Cardiac fibroblast (primary cell): ENCODE measurements at regions not wholly inside any gene's neighbourhood (a gene's known extent, or its start where the extent isn't known, plus 50 kb on each side); places are given as distances from the start of the nearest gene placed in this dataset.

ENCODE experiments used
- DNase-seq, 2 donors: peaks; one replicate each; pipeline versions ENCODE4 v3.0.0 to v3.0.0-alpha.2; 2010; ENCODE audit warnings: low read depth in 2 of 2
- H3K4me3 ChIP-seq, 2 donors: replicated peaks in 1 of 2; 1 replicate in 1 of 2; 2 replicates in 1 of 2; pipeline ENCODE4 v1.5.1; 2011; ENCODE audit warnings: low read depth in 2 of 2, low read length in 2 of 2, mild to moderate bottlenecking in 2 of 2, moderate library complexity in 1 of 2
- TF ChIP-seq, protein P1 (sequence below): IDR thresholded peaks from one replicate; pipeline ENCODE4 v1.5.1; 2011; ENCODE audit warnings: low read depth, mild to moderate bottlenecking, low read length, inconsistent platforms

DNA sequence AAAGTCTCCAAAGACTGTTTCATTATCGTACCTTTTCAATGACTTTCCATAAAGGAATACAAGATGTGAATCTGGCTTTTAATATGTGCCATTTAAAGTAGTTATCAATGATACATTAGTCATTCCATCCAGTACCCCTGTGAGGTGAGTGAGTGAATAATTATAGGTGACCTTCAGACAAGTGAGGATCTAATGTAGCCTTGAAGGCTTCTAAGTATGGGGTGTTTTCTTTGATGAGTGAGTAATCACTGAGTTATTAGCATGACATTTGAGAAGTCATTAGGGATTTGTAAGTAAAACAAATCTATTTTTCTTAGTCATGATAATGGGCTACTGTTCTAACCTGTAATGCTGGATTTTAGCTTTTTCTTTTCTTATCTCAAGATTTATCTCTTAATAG is 831.4 kb downstream of the ADGRL2 start:
- DNase-seq, result peak in 1 of 2 donors; percentile 36
- H3K4me3 ChIP-seq, result no peak overlapping the region
- TF ChIP-seq, protein P1, sequence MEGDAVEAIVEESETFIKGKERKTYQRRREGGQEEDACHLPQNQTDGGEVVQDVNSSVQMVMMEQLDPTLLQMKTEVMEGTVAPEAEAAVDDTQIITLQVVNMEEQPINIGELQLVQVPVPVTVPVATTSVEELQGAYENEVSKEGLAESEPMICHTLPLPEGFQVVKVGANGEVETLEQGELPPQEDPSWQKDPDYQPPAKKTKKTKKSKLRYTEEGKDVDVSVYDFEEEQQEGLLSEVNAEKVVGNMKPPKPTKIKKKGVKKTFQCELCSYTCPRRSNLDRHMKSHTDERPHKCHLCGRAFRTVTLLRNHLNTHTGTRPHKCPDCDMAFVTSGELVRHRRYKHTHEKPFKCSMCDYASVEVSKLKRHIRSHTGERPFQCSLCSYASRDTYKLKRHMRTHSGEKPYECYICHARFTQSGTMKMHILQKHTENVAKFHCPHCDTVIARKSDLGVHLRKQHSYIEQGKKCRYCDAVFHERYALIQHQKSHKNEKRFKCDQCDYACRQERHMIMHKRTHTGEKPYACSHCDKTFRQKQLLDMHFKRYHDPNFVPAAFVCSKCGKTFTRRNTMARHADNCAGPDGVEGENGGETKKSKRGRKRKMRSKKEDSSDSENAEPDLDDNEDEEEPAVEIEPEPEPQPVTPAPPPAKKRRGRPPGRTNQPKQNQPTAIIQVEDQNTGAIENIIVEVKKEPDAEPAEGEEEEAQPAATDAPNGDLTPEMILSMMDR, result no peak

DNA sequence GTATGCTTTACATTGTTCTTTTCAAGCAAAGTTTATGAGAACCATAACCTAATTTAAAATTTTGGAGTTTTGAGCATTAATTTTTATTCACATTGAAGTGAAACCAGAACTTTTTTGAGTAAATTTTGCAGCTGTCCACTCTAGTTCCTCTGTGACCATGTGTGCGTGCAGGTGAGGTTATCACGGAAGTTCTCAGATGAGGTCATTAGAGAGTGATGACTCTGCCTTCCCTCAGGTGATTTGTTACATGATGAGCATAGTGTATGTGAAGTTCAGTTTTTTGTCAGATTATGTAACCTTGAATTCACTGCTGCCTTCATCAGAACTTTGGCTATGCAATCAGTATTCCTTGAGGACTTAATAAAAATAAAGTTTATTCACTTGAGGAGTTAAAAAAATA is 828.2 kb downstream of the ADGRL2 start:
- TF ChIP-seq, protein P1, result no peak
- no peak for DNase-seq
- no peak overlapping the region for H3K4me3 ChIP-seq

DNA sequence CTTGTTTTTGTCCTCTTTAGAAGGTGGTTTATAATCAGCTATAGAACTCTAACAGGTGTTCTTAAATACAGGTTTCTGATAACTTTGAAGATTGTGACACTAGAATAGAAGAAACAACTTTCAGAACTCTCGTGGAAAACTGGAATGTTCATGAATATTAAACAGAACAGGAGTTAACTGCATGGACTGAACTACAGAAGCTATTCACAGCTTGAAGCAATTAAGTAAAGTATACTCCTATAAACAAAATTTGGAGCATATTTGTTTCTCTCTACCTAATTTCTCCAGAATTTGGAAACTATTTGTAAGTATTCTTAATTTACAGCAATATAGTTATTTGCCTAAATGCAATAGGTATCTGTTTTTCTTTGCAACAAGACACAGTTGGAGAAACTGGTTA is 824.8 kb downstream of the ADGRL2 start:
- no peak for DNase-seq
- TF ChIP-seq, protein P1, result no peak
- H3K4me3 ChIP-seq, result no peak overlapping the region

DNA sequence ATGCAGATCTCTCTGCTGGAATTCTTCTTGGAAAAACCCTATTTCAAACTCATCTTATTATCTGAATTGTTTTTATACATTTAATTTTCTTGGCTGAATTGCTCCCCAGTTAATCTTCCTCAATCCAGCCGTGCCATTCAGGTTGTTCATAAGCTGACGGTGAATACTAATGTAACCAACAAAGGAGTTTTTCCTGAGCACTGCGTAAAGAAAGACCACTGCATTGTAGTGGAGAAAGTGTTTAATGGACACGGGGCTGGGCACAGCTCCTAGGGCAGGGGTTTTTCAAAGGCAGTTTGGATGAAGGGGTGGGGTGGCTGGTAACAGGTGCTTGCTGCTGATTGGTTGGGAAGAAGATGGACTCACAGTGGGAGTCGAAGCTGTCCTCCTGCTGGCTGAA is 820.3 kb downstream of the ADGRL2 start:
- DNase-seq, result no peak
- TF ChIP-seq, protein P1, result no peak
- no peak overlapping the region for H3K4me3 ChIP-seq

DNA sequence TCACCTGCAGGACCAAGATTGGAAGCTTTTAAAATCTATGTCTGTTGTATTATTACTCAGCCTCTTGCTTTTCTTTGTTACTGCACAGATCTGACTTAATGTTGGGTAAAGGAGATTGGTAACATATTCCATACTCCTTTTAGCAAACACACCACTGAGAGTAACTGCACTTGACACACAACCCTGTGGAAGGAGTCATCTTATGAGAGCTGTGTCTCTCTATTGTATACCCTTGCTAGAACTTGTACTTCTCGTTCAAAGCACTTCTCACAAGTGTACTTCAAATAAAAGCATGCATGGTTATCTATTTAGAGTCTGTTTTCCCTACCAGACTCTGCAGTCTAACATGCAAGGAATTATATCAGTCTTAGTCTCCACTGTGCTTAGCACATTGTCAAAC is 813.4 kb downstream of the ADGRL2 start:
- H3K4me3 ChIP-seq, result no peak overlapping the region
- DNase-seq, result no peak
- TF ChIP-seq, protein P1, result no peak

DNA sequence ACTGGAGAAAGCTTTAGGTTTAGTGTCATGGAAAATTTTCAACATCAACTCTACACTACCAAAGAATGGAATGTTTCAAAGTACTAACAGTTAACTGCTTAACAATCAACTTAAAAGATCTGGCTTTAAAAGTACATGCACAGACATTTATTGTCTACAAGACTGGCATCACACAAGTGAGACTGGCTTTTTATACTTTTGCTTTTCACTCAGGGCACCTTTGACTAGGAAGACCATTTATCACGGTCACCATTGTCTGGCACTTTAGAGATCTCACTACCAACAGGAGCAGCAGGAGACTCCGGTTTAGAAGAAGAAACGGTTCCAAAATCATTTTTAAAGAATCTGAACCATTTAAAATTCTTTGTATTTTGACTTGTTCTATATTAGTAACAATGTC is 812.3 kb downstream of the ADGRL2 start:
- H3K4me3 ChIP-seq, result no peak overlapping the region
- no peak for DNase-seq
- TF ChIP-seq, protein P1, result no peak

DNA sequence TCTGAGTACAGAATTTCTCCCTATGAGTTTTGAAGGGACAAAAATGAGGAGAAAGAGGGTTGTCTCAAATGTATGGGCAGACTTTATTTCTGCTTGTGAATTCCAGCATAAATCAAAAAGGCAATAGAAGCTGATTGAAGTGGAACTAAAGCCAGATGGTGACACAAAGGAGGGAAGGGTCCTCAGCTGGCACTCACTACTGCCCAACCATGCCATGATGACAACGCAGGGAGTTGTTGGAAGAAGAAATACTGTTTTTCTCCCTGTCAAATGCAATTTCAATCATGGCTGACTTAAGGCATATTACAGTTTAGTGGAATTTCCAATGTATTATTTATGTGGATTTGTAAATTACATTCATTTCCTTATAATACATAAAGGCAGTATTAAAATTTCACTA is 805.8 kb downstream of the ADGRL2 start:
- TF ChIP-seq, protein P1, result no peak
- H3K4me3 ChIP-seq, result no peak overlapping the region
- no peak for DNase-seq
